ENCODE measurements at regions not wholly inside any gene's neighbourhood (a gene's known extent, or its start where the extent isn't known, plus 50 kb on each side); places are given as distances from the start of the nearest gene placed in this dataset.

DNA sequence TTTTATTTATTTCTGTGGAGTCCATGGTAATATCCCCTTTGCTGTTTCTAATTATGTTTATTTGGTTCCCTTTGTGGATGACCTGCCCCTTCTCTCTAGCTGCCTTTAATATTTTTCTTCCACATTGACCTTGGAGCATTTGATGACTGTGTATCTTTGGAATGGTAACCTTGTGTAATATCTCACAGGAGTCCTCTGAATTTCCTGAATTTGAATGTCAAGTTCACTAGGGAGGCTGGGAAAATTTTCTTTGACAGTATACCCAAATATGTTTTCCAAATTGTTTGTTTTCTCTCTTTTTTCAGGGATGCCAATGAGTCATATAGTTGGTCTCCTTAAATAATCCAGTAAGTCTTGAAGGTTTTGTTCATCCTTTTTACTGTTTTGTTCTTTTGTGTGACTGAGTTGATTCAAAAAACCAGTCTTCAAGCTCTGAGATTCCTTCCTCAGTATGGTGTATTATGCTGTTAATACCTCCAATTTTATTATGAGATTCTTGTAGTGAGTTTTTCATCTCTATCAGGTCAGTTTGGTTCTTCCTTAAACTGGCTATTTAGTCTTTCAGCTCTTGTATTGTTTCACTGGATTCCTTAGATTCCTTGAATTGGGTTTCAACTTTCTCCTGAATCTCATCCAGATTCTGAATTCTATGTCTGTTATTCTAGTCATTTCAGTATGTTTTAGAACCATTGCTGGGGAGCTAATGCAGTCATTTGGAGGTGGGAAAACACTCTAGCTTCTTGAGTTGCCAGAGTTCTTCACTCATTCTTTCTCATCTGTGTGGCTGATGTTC, 349.0 kb upstream of the TARS1 start:
- TF ChIP-seq CREB1 (IDR thresholded peaks at IDR 0.05; ENCODE audit: low read depth) (no peak), EGR1 (IDR thresholded peaks at IDR 0.05) (no peak), EP300 (IDR thresholded peaks at IDR 0.05; ENCODE audit: borderline replicate concordance) (no peak), ZBTB7A (IDR thresholded peaks at IDR 0.05; ENCODE audit: low read depth) (no peak)
- TF ChIP-seq, protein P1, sequence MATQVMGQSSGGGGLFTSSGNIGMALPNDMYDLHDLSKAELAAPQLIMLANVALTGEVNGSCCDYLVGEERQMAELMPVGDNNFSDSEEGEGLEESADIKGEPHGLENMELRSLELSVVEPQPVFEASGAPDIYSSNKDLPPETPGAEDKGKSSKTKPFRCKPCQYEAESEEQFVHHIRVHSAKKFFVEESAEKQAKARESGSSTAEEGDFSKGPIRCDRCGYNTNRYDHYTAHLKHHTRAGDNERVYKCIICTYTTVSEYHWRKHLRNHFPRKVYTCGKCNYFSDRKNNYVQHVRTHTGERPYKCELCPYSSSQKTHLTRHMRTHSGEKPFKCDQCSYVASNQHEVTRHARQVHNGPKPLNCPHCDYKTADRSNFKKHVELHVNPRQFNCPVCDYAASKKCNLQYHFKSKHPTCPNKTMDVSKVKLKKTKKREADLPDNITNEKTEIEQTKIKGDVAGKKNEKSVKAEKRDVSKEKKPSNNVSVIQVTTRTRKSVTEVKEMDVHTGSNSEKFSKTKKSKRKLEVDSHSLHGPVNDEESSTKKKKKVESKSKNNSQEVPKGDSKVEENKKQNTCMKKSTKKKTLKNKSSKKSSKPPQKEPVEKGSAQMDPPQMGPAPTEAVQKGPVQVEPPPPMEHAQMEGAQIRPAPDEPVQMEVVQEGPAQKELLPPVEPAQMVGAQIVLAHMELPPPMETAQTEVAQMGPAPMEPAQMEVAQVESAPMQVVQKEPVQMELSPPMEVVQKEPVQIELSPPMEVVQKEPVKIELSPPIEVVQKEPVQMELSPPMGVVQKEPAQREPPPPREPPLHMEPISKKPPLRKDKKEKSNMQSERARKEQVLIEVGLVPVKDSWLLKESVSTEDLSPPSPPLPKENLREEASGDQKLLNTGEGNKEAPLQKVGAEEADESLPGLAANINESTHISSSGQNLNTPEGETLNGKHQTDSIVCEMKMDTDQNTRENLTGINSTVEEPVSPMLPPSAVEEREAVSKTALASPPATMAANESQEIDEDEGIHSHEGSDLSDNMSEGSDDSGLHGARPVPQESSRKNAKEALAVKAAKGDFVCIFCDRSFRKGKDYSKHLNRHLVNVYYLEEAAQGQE (IDR thresholded peaks at IDR 0.05; ENCODE audit: low read depth) = no peak
- TF ChIP-seq, protein P2, sequence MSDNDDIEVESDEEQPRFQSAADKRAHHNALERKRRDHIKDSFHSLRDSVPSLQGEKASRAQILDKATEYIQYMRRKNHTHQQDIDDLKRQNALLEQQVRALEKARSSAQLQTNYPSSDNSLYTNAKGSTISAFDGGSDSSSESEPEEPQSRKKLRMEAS (IDR thresholded peaks at IDR 0.05) = no peak
